ENCODE measurements at regions not wholly inside any gene's neighbourhood (a gene's known extent, or its start where the extent isn't known, plus 50 kb on each side); places are given as distances from the start of the nearest gene placed in this dataset.

DNA sequence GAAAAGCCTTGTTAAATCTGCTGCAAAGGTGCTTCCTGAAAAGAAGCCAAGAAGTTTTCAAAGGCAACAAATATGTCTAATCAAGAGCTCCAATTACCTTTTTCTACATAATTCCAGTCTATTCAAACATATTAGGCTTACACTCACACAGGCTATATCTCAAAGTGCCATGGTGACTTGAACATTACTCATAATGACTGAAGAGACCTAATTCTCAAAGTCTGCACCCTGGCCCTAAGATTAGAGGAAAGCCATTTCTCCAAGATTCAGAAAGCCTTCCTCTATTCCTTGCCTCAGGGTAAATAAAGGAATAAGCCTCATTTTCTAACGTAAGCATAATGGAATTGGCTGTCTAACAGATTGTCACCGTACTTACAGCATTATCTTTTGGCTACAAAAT lies 78.3 kb upstream of the THSD7A start:
- Histone ChIP-seq H3K79me2 (ENCODE audit: low read length) (no peaks in the 10 kb centered on the region), H3K4me1 (ENCODE audit: insufficient read depth, low read length) (no peaks in the 10 kb centered on the region), H3K9me2 (replicated peaks; ENCODE audit: low read length) (no peaks in the 10 kb centered on the region), H3K36me3 (ENCODE audit: low read depth, low read length) (no peaks in the 10 kb centered on the region), H3K4me3 (ENCODE audit: low read length) (no peak overlapping the region), H3K9ac (ENCODE audit: low read length) (no peak overlapping the region), H4K20me1 (ENCODE audit: low read length) (no peaks in the 10 kb centered on the region), H2AFZ (ENCODE audit: low read length) (no peak overlapping the region), H3K9me3 (ENCODE audit: low read length) (no peaks in the 10 kb centered on the region), H3K27ac (ENCODE audit: low read length) (no peak overlapping the region), H3F3A (ENCODE audit: low read length, unreplicated experiment) (no peaks in the 10 kb centered on the region), H3K4me2 (ENCODE audit: low read length) (no peak overlapping the region), H3K27me3 (ENCODE audit: low read length) (no peaks in the 10 kb centered on the region)
- intact Hi-C loops (cut with micrococcal nuclease): no loop called here
- ChIA-PET POLR2A (ENCODE audit: unreplicated experiment) (no interaction called here), CTCF (no interaction called here)
- peak; percentile 57 for ATAC-seq
- peak; percentile 19 for DNase-seq
- BruUV-seq (replicated peaks): no TSS peak
- no peak for TF ChIP-seq EZH2phosphoT487 (IDR thresholded peaks at IDR 0.05; ENCODE audit: borderline replicate concordance, low read length)
- TF ChIP-seq, protein P1, sequence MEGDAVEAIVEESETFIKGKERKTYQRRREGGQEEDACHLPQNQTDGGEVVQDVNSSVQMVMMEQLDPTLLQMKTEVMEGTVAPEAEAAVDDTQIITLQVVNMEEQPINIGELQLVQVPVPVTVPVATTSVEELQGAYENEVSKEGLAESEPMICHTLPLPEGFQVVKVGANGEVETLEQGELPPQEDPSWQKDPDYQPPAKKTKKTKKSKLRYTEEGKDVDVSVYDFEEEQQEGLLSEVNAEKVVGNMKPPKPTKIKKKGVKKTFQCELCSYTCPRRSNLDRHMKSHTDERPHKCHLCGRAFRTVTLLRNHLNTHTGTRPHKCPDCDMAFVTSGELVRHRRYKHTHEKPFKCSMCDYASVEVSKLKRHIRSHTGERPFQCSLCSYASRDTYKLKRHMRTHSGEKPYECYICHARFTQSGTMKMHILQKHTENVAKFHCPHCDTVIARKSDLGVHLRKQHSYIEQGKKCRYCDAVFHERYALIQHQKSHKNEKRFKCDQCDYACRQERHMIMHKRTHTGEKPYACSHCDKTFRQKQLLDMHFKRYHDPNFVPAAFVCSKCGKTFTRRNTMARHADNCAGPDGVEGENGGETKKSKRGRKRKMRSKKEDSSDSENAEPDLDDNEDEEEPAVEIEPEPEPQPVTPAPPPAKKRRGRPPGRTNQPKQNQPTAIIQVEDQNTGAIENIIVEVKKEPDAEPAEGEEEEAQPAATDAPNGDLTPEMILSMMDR (conservative IDR thresholded peaks at IDR 0.05; ENCODE audit: low read depth, low read length): no peak
- TF ChIP-seq EZH2 (IDR thresholded peaks at IDR 0.05; ENCODE audit: low read length, unreplicated experiment): no peak

DNA sequence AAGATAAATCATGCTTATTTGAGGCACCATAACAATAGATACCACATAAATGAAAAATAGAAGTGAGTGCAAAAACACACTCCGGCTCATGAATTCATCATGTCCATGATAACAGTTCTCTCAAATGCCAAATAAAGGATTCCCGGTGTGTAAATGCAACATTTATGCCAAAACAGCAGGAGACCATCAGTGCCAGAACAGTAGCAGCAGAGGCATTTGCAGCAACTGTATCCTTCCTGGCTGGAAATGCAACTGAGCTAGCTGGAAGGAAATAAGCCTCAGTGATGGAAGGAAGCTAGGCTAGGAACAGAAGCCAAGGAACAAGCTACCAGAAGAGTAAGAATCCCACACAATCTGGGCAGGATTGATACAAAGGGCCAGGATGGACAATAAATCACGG lies 79.9 kb upstream of the THSD7A start:
- no peak overlapping the region for H3K27ac ChIP-seq (ENCODE audit: low read length)

DNA sequence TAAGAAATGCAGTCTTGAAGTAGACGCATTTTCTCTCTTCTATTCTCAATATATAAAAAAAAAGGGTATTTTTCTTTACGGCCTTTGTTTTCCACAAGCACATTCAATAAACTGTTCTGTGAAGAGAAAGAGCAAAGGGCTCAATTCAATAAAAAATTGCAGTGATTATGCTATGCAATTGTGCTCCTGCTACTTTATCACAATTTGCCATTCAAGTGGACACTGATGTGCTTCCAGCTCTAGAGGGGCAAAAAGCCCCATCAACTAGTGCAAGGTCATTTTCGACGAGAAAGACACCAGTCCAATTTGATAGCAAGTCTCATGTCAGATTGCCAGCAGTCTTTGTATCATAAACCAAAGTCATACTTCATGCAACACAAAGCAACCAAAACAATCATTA lies 82.6 kb upstream of the THSD7A start:
- ATAC-seq: no peak
- H3K4me1 ChIP-seq (ENCODE audit: insufficient read depth, low read length): no peaks in the 10 kb centered on the region
- no peak overlapping the region for H3K4me3 ChIP-seq (ENCODE audit: low read length)
- H3K27ac ChIP-seq (ENCODE audit: low read length): no peak overlapping the region
- no peaks in the 10 kb centered on the region for H3K9me3 ChIP-seq (ENCODE audit: low read length)
- no peaks in the 10 kb centered on the region for H3K79me2 ChIP-seq (ENCODE audit: low read length)
- H2AFZ ChIP-seq (ENCODE audit: low read length): no peak overlapping the region
- H3F3A ChIP-seq (ENCODE audit: low read length, unreplicated experiment): no peaks in the 10 kb centered on the region
- no TSS peak for BruUV-seq (replicated peaks)
- H3K9me2 ChIP-seq (replicated peaks; ENCODE audit: low read length): no peaks in the 10 kb centered on the region
- TF ChIP-seq EZH2phosphoT487 (IDR thresholded peaks at IDR 0.05; ENCODE audit: borderline replicate concordance, low read length) (no peak), EZH2 (IDR thresholded peaks at IDR 0.05; ENCODE audit: low read length, unreplicated experiment) (no peak)
- TF ChIP-seq, protein P1 (conservative IDR thresholded peaks at IDR 0.05; ENCODE audit: low read depth, low read length): no peak
- H3K36me3 ChIP-seq (ENCODE audit: low read depth, low read length): no peaks in the 10 kb centered on the region
- H3K9ac ChIP-seq (ENCODE audit: low read length): no peak overlapping the region
- DNase-seq: no peak
- intact Hi-C loops (cut with micrococcal nuclease): no loop called here
- ChIA-PET POLR2A (ENCODE audit: unreplicated experiment) (no interaction called here), CTCF (no interaction called here)
- H4K20me1 ChIP-seq (ENCODE audit: low read length): no peaks in the 10 kb centered on the region
- no peaks in the 10 kb centered on the region for H3K27me3 ChIP-seq (ENCODE audit: low read length)
- no peak overlapping the region for H3K4me2 ChIP-seq (ENCODE audit: low read length)

More for the DNA sequence above, 79.9 kb upstream of the THSD7A start:
- no peaks in the 10 kb centered on the region for H3K79me2 ChIP-seq (ENCODE audit: low read length)
- CTCF ChIA-PET: no interaction called here
- no peak for ATAC-seq
- no peaks in the 10 kb centered on the region for H3K9me3 ChIP-seq (ENCODE audit: low read length)
- no peaks in the 10 kb centered on the region for H4K20me1 ChIP-seq (ENCODE audit: low read length)
- no peak overlapping the region for H2AFZ ChIP-seq (ENCODE audit: low read length)
- DNase-seq: no peak
- no peak overlapping the region for H3K4me3 ChIP-seq (ENCODE audit: low read length)
- no peaks in the 10 kb centered on the region for H3K9me2 ChIP-seq (replicated peaks; ENCODE audit: low read length)
- BruUV-seq (replicated peaks): no TSS peak
- H3F3A ChIP-seq (ENCODE audit: low read length, unreplicated experiment): no peaks in the 10 kb centered on the region
- no peaks in the 10 kb centered on the region for H3K4me1 ChIP-seq (ENCODE audit: insufficient read depth, low read length)
- H3K36me3 ChIP-seq (ENCODE audit: low read depth, low read length): no peaks in the 10 kb centered on the region
- intact Hi-C loops (cut with micrococcal nuclease): no loop called here
- no peak overlapping the region for H3K4me2 ChIP-seq (ENCODE audit: low read length)
- no peak overlapping the region for H3K9ac ChIP-seq (ENCODE audit: low read length)
- POLR2A ChIA-PET (ENCODE audit: unreplicated experiment): no interaction called here
- TF ChIP-seq EZH2 (IDR thresholded peaks at IDR 0.05; ENCODE audit: low read length, unreplicated experiment) (no peak), EZH2phosphoT487 (IDR thresholded peaks at IDR 0.05; ENCODE audit: borderline replicate concordance, low read length) (no peak)
- TF ChIP-seq, protein P1 (conservative IDR thresholded peaks at IDR 0.05; ENCODE audit: low read depth, low read length): no peak
- H3K27me3 ChIP-seq (ENCODE audit: low read length): no peaks in the 10 kb centered on the region

All from PC-3 (cell line).